Heart right ventricle (tissue), 16 donors: ENCODE measurements at regions not wholly inside any gene's neighbourhood (a gene's known extent, or its start where the extent isn't known, plus 50 kb on each side); places are given as distances from the start of the nearest gene placed in this dataset.

Source experiments
- ATAC-seq, 8 donors: fragments of 200-7000 bp; cut with Tn5 transposase; one replicate each; pipeline ENCODE4 v1.9.1; 2020; ENCODE audit warnings: mild to moderate bottlenecking in 8 of 8, moderate library complexity in 8 of 8, moderate number of reproducible peaks in 1 of 8
- DNase-seq, 2 donors: peaks; one replicate each; pipeline ENCODE4 v3.0.0-alpha.2; 2020
- H3K27ac ChIP-seq, 10 donors: fragments of 200-600 bp; sonication (generic) in 2 of 10; one replicate each; pipeline versions ENCODE4 v1.5.0 to v1.8.0; 2020 to 2022; ENCODE audit warnings: mild to moderate bottlenecking in 3 of 10
- H3K27me3 ChIP-seq, 7 donors: fragments of 200-600 bp; one replicate each; pipeline ENCODE4 v1.8.0; 2021 to 2022; ENCODE audit warnings: mild to moderate bottlenecking in 2 of 7
- H3K36me3 ChIP-seq, 9 donors: fragments of 200-600 bp; sonication (generic) in 1 of 9; one replicate each; pipeline versions ENCODE4 v1.5.0 to v1.8.0; 2020 to 2022; ENCODE audit warnings: mild to moderate bottlenecking in 2 of 9
- H3K4me1 ChIP-seq, 9 donors: fragments of 200-600 bp; sonication (generic) in 1 of 9; one replicate each; pipeline versions ENCODE4 v1.5.0 to v1.8.0; 2020 to 2022; ENCODE audit warnings: mild to moderate bottlenecking in 4 of 9
- H3K4me3 ChIP-seq, 10 donors: fragments of 200-600 bp; sonication (generic) in 2 of 10; one replicate each; pipeline versions ENCODE4 v1.5.0 to v1.8.0; 2020 to 2022; ENCODE audit warnings: mild to moderate bottlenecking in 7 of 10, moderate library complexity in 2 of 10
- H3K9me3 ChIP-seq, 11 donors: fragments of 200-600 bp in 10 of 11; sonication (generic) in 2 of 11; one replicate each; pipeline versions ENCODE4 v1.5.0 to v1.8.0; 2013 to 2022; ENCODE audit warnings: mild to moderate bottlenecking in 2 of 11, control low read depth in 1 of 11, moderate library complexity in 1 of 11
- CTCF ChIP-seq, 9 donors: fragments of 200-600 bp; sonication (generic) in 2 of 9; IDR thresholded peaks; one replicate each; pipeline versions ENCODE4 v1.5.0 to v1.8.0; 2021 to 2022; ENCODE audit warnings: antibody characterized with exemption in 9 of 9, mild to moderate bottlenecking in 5 of 9, moderate library complexity in 1 of 9
- WGBS, 2 donors: extraction: QIAGEN DNeasy Blood & Tissue Kit; methylation state at CpG; one replicate each; pipeline ENCODE4 v1.1.7; 2013; ENCODE audit warnings: inconsistent platforms in 1 of 2; 5-methylcytosine and 5-hydroxymethylcytosine counted together
- intact Hi-C, 10 donors: fragments of 100-400 bp; cut with DNase I; formaldehyde crosslinking; loops; one replicate each; pipeline versions ENCODE4 v1.11.1 to v1.14.2; 2022
- donor health status: Arrhythmogenic right ventricular cardiomyopathy.
- donor health status: ischemic (EF 13 %, LVEDD 7.1; RV severe dilation, severe dysfunction).
- donor health status: healthy with polysubstance abuse.
- donor health status: DM: no; HTN: yes; CAD: no.
- donor health status: DM: no; HTN: no; CAD: no.
- donor health status: ischemic (EF 25% LVEDD 6.9; RV normal size, moderate dysfunction).
- donor health status: ischemic (EF 25% LVEDD 5.7; RV mildly dilated, moderate dysfunction).
- donor health status: healthy.
- donor health status: DM: yes; HTN: yes; CAD: no.
- donor health status: Ischemic cardiomyopathy.
- donor health status: ischemic (EF 35%, LVEDD 5.7; RV mildly dilated, moderate dysfunction).
- donor health status: nonischemic (EF 11% LVEDD 7.7; RV severe dilation, severe dysfunction).
- donor health status: DM: yes; HTN: yes; CAD: no.
- donor health status: PGD.
- donor health status: ischemic (EF 29% LVEDD 5.4; RV normal size, mild dysfunction).
- donor health status: nonischemic (EF 23%, LVEDD 6.1; RV moderate dilation, normal function).

GRCh38 chr18:78929516-78929915 lies 50.1 kb upstream of the SALL3 start:
- H3K36me3 ChIP-seq: no peaks in the 10 kb centered on the region
- no peak for ATAC-seq
- H3K9me3 ChIP-seq: peaks cover 0 to 4% (median 0%) of the 10 kb centered on the region in 11 donors
- no peak overlapping the region for H3K4me3 ChIP-seq
- no peak for DNase-seq
- no peak for TF ChIP-seq CTCF (IDR thresholded peaks at IDR 0.05)
- no peak overlapping the region for H3K27ac ChIP-seq
- 86 to 92% methylated on average over 15 of the region's 15 CpGs for WGBS, 2 donors
- peaks cover 0 to 11% (median 5%) of the 10 kb centered on the region in 7 donors for H3K27me3 ChIP-seq
- no peaks in the 10 kb centered on the region for H3K4me1 ChIP-seq
- intact Hi-C loops: no loop called here
